HG02885 (cell line): ENCODE measurements at regions not wholly inside any gene's neighbourhood (a gene's known extent, or its start where the extent isn't known, plus 50 kb on each side); places are given as distances from the start of the nearest gene placed in this dataset.
"Not testable (repeated sequence)": the region's sequence is repeated elsewhere in the genome, so short reads cannot be mapped to it uniquely, and the experiment has no call there.

Source experiments
- ATAC-seq: cut with Tn5 transposase; IDR thresholded peaks from one replicate; pipeline ENCODE4 v1.9.1; 2021; ENCODE audit warnings: mild to moderate bottlenecking; ENCODE audit not compliant: unreplicated experiment, poor library complexity

DNA sequence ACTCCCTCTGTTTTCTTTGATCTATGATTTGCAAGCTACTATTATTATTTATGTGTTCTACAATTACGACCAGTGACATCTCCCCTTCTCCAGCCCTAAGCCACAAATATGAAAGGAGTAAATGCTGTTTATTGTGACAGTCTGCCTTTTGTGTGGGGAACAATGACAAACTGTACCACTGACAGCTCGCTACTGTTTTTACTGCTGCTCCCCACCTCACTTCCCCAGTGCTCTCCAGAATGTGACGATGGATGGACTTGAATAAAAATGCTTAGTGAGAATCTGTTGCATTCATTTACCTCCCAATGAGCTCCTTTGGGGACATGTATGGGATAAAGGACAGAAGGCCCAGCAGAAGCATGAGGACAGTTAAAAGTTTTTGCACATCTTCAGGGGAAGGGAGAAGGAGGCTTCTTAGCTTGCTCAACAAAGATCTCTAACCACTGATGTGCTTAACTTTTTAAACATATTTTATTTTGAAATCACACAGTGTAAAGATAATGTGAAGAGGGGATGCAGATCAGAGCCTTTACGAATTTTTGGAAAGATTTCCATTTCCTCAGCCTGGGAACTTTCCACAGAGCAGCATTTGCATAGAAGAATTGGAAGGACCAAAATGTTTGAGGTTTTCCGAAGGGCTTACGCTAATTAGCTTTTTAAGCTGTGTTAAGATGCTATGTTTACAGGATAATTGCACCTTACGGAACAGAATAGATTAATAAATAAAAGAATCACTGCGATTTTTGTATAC, 485.1 kb upstream of the TENM3 start:
- ATAC-seq: no peak

DNA sequence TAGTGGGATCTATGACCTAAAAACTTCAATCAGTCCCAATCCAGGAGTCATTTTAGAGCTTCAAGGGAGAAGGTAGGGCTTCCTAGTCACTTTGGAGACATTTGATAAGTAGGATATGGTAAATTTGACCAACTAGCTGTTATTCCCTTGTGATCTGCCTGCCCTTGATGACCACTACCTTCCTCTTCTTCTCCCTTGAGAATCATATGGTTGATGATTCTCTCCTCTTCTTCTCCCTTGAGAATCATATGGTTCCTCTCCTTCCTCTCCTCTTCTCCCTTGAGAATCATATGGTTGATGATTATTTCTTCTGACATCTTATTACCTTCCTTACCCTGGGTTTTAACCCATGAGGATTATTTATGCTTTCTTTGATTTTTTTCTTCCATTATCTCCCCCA, 482.6 kb upstream of the TENM3 start:
- no peak for ATAC-seq

DNA sequence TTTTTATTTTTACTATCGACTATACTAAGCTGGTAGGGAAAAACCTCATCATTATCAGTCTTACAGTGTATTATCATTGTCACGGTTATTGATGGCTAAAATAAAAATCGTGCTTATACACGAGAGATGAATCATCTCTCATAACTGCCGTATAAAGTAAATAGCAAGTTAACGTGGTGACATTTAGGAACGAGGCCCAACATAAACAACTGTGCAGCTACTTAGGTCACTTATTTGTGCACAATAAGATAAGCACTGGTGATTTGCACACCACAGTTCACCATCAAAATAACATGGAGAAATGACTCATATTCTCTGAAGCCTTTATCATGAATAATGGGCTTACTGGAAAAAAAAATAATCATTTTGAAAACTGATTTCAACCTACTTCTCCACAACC, 482.0 kb upstream of the TENM3 start:
- no peak for ATAC-seq

DNA sequence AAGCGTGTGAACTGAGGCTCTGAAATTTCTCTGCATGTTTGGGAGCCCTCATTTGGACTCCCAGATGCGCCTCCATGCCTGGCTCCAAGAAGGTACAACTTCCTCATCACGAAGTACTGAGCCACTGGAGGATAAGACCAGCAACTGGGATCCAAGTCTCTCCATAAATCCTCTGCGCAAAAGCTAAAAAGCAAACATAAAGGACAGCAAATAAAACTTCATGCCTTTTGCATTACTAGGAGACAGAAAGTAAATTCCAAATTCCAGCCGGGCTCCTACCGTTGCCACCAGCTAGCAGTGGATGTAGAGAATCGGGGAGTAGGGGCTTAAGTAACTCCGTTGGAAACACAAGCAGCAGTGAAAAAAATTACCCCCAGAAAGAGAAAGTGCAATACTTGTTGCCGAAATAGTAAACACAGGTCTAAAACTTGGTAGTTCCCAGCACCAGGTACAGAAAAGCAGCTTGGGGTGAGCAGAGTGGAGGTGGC, 477.1 kb upstream of the TENM3 start:
- ATAC-seq: no peak

DNA sequence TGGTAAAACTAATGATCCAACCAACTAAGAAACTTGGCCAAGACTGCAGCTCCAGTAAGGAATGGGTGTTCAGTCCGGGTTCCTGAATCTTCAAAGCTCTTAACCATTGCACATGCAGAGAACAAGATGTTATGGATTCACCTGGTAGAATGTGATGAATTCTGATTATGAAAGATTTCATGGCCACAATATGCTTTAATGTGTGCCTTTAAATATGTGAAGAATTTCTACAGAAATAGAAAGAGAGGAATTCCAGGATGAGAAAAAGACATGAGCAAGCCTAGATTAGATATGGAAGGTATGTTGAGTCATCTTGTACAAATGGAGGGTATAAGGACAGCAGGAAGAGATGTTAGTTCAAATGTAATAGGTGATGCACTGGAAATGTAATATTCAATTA, 472.2 kb upstream of the TENM3 start:
- no peak for ATAC-seq

DNA sequence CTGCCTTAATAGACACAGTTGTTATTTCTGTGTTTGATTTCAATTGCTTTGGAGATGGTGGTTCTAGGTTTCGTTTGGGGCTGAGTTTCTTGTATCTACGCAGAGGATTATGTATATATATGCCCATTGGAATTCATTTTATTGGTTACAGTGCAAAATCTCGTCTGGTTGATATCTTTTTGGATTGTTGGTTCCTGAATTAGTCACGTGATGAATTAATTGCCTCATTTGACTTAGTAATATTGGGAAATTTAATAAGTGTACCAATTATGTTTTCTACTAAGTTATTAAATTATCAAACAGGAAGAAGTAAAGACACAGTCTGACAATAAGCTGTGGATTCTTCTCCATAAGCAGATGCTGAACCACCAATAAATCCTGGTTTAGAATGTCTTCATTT, 467.9 kb upstream of the TENM3 start:
- no peak for ATAC-seq

DNA sequence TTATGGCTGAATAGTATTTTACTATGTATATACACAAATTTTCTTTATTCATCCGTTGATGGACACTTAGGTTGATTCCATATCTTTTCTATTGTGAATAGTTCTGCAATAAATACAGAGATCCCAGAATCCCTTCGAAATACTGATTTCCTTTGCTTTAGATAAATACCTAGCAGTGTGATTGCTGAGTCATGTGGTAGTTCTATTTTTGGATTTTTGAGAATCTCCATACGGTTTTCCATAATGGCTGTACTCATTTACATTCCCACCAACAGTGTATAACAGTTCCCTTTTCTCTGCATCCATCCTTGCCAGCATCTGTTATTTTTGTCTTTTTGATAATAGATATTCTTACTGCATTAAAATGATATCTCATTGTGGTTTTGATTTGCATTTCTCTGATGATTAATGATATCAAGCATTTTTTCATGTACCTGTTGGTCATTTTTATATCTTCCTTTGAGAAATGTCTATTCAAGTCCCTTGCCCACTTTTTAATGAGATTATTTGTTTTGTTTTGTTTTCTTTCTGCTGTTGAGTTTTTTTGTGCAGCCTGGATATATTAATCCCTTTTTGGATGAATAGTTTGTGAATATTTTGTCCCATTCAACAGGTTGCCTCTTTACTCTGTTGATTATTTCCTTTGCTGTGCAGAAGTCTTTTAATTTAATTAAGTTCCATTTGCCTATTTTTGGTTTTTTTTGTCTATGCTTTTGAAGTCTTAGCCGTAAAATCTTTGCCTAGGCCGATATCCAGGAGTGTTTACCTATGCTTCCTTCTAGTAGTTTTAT, 466.7 kb upstream of the TENM3 start:
- no peak for ATAC-seq

DNA sequence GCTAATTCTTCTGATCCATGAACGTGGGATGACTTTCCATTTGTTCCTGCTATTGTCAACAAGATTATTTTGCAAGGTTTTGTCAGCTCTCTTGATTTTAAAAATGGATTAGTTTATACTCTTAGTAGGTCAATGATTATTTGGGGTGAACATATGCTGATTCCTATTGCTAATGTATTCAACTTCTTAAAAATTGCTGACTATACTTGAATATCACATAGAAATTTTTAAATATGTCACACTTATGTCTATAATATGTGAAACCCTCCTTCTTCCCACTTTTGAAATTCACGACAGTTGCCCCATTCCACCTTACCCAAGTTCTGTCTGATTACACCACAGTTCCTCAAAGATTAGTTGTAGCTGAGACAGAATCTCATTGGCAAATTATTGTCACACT, 465.7 kb upstream of the TENM3 start:
- no peak for ATAC-seq

DNA sequence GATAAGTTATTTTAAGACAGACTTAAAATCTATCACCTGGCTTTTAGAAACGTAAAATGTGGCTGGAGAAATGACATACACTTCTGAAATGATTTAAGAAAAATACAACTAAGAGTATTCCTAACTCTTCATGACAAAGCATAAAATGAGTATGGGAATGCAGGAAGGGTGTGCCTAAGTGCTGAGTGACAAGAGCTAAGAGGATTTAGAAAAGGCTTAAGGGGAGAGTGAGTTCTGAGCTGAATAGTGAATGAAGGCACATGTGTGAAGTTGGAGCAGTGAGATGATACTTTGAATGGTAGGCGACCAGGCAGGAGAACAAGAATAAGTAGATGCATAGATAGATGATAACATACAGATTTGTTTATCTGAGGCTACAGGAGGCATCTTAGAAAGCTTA, 458.3 kb upstream of the TENM3 start:
- no peak for ATAC-seq

DNA sequence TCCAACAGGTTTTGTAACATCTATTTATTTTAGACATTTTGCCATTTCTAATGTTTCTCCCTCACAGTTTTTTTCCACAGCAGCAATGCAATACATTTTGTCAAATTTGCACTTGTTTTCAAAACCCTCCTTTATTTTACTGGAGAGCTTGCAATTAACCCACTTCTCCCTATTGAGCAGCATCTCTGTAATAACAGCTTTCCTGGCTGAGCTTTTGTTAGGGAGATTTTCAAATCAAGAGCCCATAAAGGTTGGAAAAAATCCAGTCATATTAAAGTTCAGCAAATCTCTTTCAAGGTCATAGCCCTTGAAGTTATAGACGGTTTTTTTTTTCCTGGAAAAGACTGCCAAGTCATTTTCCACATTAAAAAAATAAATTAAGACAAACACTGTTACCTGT, 450.6 kb upstream of the TENM3 start:
- ATAC-seq: no peak

DNA sequence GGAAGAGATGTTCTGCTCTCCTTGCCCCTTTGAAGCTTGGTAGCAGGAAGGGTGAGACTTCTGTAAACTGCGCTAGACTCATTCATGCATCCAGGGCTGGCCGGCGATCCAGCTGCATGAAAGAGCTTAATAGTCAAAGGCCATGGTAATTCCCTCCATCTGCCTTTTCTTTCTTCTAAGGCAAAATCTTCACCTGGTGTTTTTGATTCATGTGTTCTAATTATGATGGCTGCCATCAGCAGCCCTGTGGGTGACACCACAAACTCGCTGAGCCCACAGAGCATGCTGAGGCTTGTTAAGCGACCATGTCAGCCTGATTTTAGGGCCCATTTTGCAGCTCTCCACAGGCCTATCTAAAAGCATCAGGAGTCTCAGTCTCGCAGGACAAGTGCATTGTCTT, 450.1 kb upstream of the TENM3 start:
- no peak for ATAC-seq

DNA sequence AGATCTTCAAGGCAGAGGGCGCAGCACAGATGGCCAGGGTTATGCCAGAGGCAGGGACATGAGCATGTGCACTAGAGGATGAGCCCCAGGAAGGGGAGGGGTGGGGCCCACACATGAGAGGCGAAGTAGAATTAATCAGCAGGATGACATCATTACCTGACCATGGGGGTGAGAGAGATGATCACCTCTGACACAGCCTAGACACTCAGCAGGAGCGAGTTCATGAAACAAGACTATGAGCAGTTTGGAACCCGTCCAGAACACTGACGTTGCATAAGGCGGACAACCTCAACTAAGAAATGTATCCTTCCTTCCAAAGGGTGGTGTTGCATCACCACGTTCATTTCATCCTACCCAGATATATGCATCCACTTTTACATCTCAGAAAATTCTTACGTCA, 446.7 kb upstream of the TENM3 start:
- no peak for ATAC-seq

DNA sequence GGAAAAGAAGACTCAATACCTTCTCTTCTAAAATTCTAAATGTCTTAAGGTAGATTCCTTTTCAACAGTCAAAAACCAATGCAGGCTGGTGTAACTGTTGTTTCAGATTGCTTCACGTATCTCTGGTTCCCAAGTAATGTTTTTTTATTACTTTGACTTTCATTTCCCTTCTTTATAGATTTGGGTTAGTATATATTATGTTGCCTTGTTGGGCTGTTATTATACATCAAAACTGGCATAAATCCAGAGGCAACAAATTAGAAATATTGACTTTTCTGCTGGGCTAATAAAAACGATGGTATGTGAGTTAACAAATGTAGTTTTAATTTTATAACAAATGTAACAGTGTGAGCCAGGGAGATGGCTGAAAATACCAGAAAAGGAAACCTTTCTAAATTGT, 444.7 kb upstream of the TENM3 start:
- no peak for ATAC-seq

DNA sequence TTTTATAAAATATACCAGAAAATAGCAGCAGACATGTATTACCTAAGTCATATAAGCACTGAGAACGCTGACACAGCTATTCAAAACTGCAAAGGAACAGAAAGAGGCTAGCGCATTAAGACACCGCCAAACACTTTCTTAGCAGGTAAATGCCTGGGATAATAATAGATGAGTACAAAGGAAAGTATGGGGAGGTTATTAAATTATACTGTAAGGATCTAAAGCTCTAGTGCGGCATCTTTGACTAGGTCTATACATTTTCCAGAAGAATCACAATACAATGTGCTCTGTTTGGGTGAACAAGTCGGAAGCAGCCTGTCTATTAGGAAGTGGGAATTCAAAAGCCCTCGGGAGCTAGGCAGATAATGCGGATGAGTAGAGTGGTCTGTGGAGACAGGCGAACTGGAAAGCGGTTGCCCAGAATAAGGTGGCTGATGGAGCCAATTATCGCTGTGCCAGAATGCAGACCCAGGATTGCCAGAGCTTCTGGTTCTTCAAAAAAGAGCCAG, 443.6 kb upstream of the TENM3 start:
- ATAC-seq: no peak

DNA sequence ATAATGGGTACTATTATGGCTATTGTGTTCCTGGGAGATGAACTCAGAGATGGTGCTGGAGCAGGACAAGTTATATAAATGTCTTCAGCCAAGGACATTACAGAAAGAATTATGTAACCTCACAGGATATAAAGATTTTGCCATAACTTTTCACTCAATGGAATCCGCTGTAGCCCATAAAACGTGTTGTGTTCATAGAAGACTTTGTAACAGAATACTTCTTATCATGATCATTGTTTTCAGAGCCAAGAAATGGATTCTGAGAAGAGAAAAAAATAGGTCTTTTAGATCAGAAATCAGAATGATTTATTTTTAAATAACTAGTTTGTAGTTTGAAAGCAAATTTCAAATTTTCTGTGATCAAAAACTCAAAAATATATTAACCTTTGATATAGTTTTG, 441.0 kb upstream of the TENM3 start:
- ATAC-seq: no peak

DNA sequence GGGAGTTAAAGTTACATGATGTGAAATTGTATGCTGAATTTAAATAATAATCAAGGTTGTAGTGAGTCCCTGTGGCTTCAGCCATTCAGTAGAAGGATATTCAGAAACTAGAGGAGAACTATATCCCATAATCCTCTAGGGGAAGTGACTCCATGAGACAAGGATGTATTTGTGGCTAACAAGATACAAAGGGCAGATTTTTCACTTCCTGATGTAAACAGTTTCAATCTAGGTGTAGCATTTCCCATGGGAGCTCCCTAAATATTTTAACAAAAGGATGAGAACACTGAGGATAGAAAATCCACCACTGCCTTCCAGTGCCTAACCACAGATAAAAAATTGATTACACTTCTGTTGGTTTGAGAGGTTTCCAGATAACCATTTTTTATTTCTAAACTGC, 435.4 kb upstream of the TENM3 start:
- ATAC-seq: no peak

DNA sequence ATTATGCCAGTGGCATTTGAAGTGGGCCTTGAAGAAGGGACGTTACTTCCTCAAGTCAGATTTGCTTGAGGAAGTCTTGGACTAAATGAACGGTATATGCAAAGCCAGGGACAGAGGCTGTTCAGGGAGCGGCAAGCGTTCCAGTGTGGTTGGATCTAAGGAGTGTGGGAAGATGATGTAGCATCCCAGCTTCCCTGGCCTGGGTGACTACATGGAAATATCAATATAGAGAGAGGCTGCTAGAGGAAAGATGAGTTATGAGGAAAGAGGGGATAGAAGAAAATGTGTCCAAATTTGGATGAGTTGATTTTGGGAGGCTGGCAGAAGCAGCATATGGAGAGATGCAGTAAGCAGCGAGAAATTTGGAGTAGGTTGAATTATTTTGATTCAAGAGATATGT, 432.5 kb upstream of the TENM3 start:
- no peak for ATAC-seq

DNA sequence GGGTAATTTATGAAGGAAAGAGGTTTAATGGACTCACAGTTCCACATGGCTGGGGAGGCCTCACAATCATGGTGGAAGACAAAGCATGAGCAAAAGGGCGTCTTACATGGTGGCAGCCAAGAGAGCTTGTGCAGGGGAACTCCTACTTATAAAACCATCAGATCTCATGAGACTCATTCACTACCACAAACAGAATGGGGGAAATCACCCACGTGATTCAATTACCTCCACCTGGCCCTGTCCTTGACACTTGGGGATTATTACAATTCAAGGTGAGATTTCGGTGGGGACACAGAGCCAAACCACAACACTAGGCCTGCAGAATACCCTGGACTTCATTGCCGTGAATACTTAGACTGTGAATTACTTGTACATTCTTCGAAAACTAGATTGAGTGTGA, 431.7 kb upstream of the TENM3 start:
- ATAC-seq: not testable (repeated sequence)

DNA sequence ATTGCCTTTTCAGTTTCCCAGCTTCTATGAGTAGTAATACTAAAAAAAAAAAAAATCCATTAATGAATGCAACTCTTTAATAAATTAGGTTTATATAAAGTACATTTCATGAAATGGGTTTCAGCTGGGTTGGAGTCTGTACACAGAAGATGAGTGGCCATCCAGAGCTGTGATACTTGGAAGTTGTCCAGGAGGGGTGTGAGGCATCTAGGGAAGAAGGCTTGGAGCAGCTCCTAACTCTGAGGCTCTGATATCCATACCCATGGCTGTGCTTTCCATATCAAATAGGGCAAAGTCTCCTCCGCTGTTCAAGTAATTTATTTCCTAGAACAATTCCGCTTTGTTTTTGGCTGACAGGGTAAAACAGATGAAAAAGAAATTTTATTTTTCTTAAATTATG, 423.3 kb upstream of the TENM3 start:
- ATAC-seq: no peak

DNA sequence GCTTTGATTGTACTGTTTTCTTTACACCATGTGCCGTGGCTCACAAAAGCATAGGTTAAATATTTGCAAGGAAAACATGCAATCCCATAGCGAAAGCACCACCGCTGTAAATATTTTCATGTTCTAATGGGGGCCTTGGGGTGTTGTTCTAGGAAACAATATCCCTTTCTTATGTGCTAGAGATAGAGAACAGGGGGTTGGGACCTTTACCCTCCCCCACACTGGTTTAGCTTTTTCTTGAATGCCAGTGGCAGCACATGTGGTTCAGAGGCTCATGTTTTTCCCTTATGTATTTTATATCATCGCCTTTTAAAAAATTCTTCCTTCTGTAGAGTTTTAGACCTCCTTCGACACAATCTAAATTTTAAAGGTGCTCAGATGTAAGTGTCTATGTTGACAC, 422.6 kb upstream of the TENM3 start:
- no peak for ATAC-seq
